ENCODE measurements at regions not wholly inside any gene's neighbourhood (a gene's known extent, or its start where the extent isn't known, plus 50 kb on each side); places are given as distances from the start of the nearest gene placed in this dataset.

DNA sequence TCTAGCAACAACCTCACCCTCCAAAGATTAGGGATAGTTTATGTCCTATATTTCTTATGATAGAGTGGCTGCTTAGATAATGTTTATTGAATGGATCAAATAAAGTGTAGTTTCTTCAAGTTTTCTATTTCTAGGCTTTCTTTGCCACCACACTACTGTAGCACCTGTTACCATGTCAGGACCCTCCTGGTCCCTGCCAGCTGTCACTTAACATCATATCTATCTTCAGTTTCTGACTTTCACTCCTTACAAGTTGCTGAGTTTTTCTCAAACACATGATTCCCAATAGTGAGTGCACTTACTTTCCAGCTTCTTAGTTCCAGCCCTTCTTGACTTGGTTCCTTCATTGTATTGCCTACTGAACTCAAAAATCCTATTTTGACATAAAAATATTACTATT is 593.9 kb upstream of the PITX2 start:
- TF ChIP-seq CTCF (IDR thresholded peaks at IDR 0.05; ENCODE audit: low read depth, low read length) = no peak
- H3K4me3 ChIP-seq (ENCODE audit: low read depth, low read length) = no peak overlapping the region

DNA sequence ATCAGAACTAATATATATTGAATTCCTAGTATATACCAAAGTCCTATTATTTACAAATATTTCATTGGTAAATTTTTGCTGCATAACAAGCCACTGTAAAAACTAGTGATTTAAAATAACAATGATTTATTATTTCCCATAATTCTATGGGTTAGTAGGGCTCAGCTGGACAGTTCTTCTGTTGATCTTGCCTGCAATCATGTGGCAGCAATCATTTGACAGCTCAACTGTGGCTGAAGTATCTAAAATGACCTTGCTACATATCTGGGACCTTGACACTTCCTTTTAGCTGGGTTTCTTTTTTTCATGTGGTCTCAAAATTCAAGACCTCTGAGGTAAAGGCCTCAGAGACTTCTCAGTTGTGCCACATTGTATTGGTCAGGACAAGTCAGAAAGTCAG is 598.5 kb upstream of the PITX2 start:
- no peak overlapping the region for H3K4me3 ChIP-seq (ENCODE audit: low read depth, low read length)
- no peak for TF ChIP-seq CTCF (IDR thresholded peaks at IDR 0.05; ENCODE audit: low read depth, low read length)

DNA sequence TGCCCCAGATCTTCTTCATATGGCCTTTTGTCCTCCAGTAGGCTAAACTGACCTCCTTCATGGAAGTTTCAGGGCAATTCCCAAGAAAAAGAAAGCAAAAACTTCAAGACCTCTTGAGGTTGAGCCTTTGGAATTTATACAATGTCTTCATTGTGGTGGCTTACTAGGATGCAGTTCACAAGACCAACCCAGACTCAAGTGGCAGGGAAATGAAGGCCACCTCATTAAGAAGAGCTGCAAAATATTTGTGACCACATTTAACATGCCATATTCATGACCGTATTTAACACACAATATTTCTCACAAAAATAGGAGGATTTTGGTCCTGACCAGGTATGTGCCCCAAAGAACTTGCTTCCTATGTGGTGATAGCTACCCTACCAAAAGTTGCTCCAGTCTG is 605.5 kb upstream of the PITX2 start:
- H3K4me3 ChIP-seq (ENCODE audit: low read depth, low read length) = no peak overlapping the region
- no peak for TF ChIP-seq CTCF (IDR thresholded peaks at IDR 0.05; ENCODE audit: low read depth, low read length)

DNA sequence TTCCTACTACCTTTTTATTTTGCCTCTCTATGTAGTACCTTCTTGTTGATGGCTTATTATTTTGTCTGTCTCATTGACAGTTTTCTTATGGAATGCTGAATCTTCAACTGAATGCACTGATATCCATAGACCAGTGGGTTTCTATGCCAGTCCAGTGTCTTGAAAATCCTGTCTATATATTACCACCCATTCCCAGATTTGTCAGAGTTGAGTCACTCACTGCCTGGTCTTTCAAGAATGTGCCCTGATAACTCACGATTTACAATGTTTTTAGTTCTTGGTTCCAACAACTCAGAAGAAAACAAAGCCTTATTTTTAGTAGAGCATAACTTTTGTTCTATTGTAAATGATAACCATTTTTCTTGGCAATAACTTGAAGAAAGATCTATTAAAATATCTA is 606.0 kb upstream of the PITX2 start:
- TF ChIP-seq CTCF (IDR thresholded peaks at IDR 0.05; ENCODE audit: low read depth, low read length) = no peak
- H3K4me3 ChIP-seq (ENCODE audit: low read depth, low read length) = no peak overlapping the region

- no peak for TF ChIP-seq CTCF (IDR thresholded peaks at IDR 0.05; ENCODE audit: low read depth, low read length)
- H3K4me3 ChIP-seq (ENCODE audit: low read depth, low read length) = no peak overlapping the region
Measured at GRCh38 chr4:111230265-111230664, 607.4 kb upstream of the PITX2 start.

DNA sequence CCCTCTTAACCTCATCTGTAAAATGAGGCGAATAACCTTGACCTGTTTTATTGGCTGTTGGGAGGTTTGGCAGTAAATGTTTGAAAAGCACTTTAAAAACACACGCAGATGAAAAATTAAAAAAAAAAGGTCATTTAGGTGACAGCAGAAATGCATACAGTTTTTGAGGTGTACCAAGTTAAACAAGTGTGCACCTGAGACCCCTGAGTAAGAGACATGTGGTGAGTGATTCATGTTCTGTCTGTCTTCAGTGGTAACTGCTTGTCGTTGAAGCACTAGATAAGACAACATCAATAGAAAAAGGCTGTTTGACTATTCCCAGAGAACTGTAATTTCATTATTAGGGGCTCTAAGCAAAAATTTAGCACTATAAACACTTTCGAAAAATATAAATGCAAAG is 608.4 kb upstream of the PITX2 start:
- no peak for TF ChIP-seq CTCF (IDR thresholded peaks at IDR 0.05; ENCODE audit: low read depth, low read length)
- no peak overlapping the region for H3K4me3 ChIP-seq (ENCODE audit: low read depth, low read length)

- no peak overlapping the region for H3K4me3 ChIP-seq (ENCODE audit: low read depth, low read length)
- TF ChIP-seq CTCF (IDR thresholded peaks at IDR 0.05; ENCODE audit: low read depth, low read length) = no peak
Measured at GRCh38 chr4:111234939-111235338, 612.1 kb upstream of the PITX2 start.
